H1 (cell line): ENCODE measurements at regions not wholly inside any gene's neighbourhood (a gene's known extent, or its start where the extent isn't known, plus 50 kb on each side); places are given as distances from the start of the nearest gene placed in this dataset.

Experiments
- CTCF ChIA-PET: fragments of 300-600 bp; sonication (Branson Sonifier 250); formaldehyde crosslinking; loops from one replicate; lab custom pipeline; 2021; ENCODE audit not compliant: partially characterized antibody; lab: Charles Lee
- POLR2A ChIA-PET: fragments of 300-600 bp; sonication (Branson Sonifier 250); formaldehyde crosslinking; loops from one replicate; lab custom pipeline; 2021; ENCODE audit warnings: inconsistent platforms; ENCODE audit not compliant: partially characterized antibody; lab: Charles Lee
- DNase-seq, 2 experiments: peaks; one replicate each; pipeline versions ENCODE4 v3.0.0 to v3.0.0-alpha.2; 2010 to 2022; ENCODE audit warnings: low spot score in 2 of 2, low read depth in 1 of 2, mixed read lengths in 1 of 2
- FAIRE-seq: peaks from 2 replicates; lab custom pipeline; 2011; peaks lifted over from hg19 to GRCh38; lab: Jason Lieb, UNC
- H2AFZ ChIP-seq: 2 replicates; pipeline ENCODE4 v1.8.1; 2012; ENCODE audit warnings: low read length, inconsistent platforms
- H2AK5ac ChIP-seq: 2 replicates; pipeline ENCODE4 v1.6.1; 2013; ENCODE audit warnings: low read depth, low read length
- H2BK120ac ChIP-seq: replicated peaks from 2 replicates; pipeline ENCODE3; 2013; ENCODE audit warnings: low read depth, low read length, inconsistent platforms
- H2BK12ac ChIP-seq: 2 replicates; pipeline ENCODE4 v1.6.1; 2013; ENCODE audit warnings: low read depth, low read length
- H2BK15ac ChIP-seq: 2 replicates; pipeline ENCODE4 v1.6.1; 2013; ENCODE audit warnings: low read length
- H2BK20ac ChIP-seq: 2 replicates; pipeline ENCODE4 v1.6.1; 2013; ENCODE audit warnings: low read length
- H2BK5ac ChIP-seq: 2 replicates; pipeline ENCODE4 v1.6.1; 2013; ENCODE audit warnings: low read depth, low read length
- H3K14ac ChIP-seq: 2 replicates; pipeline ENCODE4 v1.6.1; 2013; ENCODE audit warnings: inconsistent platforms; ENCODE audit not compliant: insufficient read length
- H3K18ac ChIP-seq: 2 replicates; pipeline ENCODE4 v1.6.1; 2013; ENCODE audit warnings: low read length; ENCODE audit errors: extremely low read depth
- H3K23ac ChIP-seq: 2 replicates; pipeline ENCODE4 v1.6.1; 2013; ENCODE audit warnings: inconsistent platforms; ENCODE audit not compliant: insufficient read length
- H3K23me2 ChIP-seq: 2 replicates; pipeline ENCODE4 v1.6.1; 2013; ENCODE audit warnings: low read depth, low read length
- H3K27ac ChIP-seq: 2 replicates; pipeline ENCODE4 v1.6.1; 2011; ENCODE audit warnings: low read depth, low read length, inconsistent platforms
- H3K27me3 ChIP-seq, 4 experiments: replicated peaks in 1 of 4; 1 replicate in 1 of 4; 2 replicates in 3 of 4; pipeline versions ENCODE4 v1.6.1 to v1.8.1; 2011 to 2013; ENCODE audit warnings: low read length in 3 of 4, mild to moderate bottlenecking in 3 of 4, inconsistent platforms in 2 of 4, mixed read lengths in 2 of 4, moderate library complexity in 1 of 4; ENCODE audit not compliant: control insufficient read depth in 3 of 4, insufficient read depth in 3 of 4; ENCODE audit errors: extremely low read depth in 1 of 4
- H3K36me3 ChIP-seq, 4 experiments: 2 replicates each; pipeline versions ENCODE4 v1.6.1 to v1.8.1; 2011 to 2013; ENCODE audit warnings: mild to moderate bottlenecking in 4 of 4, low read length in 3 of 4, moderate library complexity in 2 of 4, control low read depth in 1 of 4, inconsistent platforms in 1 of 4; ENCODE audit not compliant: insufficient read depth in 4 of 4, control insufficient read depth in 2 of 4
- H3K4ac ChIP-seq: replicated peaks from 2 replicates; pipeline ENCODE3; 2013; ENCODE audit warnings: low read length, low read depth, mixed read lengths, inconsistent platforms; ENCODE audit not compliant: insufficient read length
- H3K4me1 ChIP-seq, 4 experiments: replicated peaks in 1 of 4; 1 replicate in 1 of 4; 2 replicates in 3 of 4; pipeline versions ENCODE4 v1.6.1 to v1.8.1; 2011 to 2013; ENCODE audit warnings: low read length in 3 of 4, inconsistent platforms in 2 of 4, mixed read lengths in 1 of 4; ENCODE audit not compliant: insufficient read depth in 4 of 4, control insufficient read depth in 3 of 4
- H3K4me2 ChIP-seq, 2 experiments: 2 replicates each; pipeline versions ENCODE4 v1.6.1 to v1.8.1; 2011 to 2013; ENCODE audit warnings: low read depth in 2 of 2, low read length in 2 of 2, control low read depth in 1 of 2, inconsistent platforms in 1 of 2, mild to moderate bottlenecking in 1 of 2; ENCODE audit not compliant: insufficient read depth in 1 of 2
- H3K4me3 ChIP-seq, 4 experiments: fragments of 200-600, 300-600 bp in 1 of 4; sonication (generic), shearing (Covaris generic), sonication (Bioruptor Twin) in 1 of 4; 2 replicates each; pipeline versions ENCODE4 v1.5.1 to v1.8.1; 2011 to 2016; ENCODE audit warnings: low read length in 4 of 4, low read depth in 3 of 4, control low read depth in 2 of 4, inconsistent platforms in 2 of 4, mild to moderate bottlenecking in 2 of 4, mixed read lengths in 1 of 4, moderate library complexity in 1 of 4; ENCODE audit not compliant: insufficient read depth in 2 of 4; ENCODE audit errors: extremely low read depth in 1 of 4
- H3K56ac ChIP-seq: replicated peaks from 2 replicates; pipeline ENCODE3; 2013; ENCODE audit warnings: low read depth, mild to moderate bottlenecking, mixed read lengths, low read length, inconsistent platforms; ENCODE audit not compliant: insufficient read length
- H3K79me1 ChIP-seq: 2 replicates; pipeline ENCODE4 v1.6.1; 2013; ENCODE audit warnings: low read depth, low read length, control low read depth
- H3K79me2 ChIP-seq, 2 experiments: 2 replicates each; pipeline versions ENCODE4 v1.6.1 to v1.8.1; 2012 to 2013; ENCODE audit warnings: low read length in 2 of 2, mild to moderate bottlenecking in 2 of 2, inconsistent platforms in 1 of 2; ENCODE audit not compliant: insufficient read depth in 2 of 2, control insufficient read depth in 1 of 2
- H3K9ac ChIP-seq, 4 experiments: replicated peaks in 1 of 4; 1 replicate in 1 of 4; 2 replicates in 3 of 4; pipeline versions ENCODE4 v1.6.1 to v1.8.1; 2011 to 2013; ENCODE audit warnings: low read depth in 3 of 4, low read length in 3 of 4, control low read depth in 2 of 4, mild to moderate bottlenecking in 2 of 4, moderate library complexity in 2 of 4, inconsistent platforms in 1 of 4; ENCODE audit errors: extremely low read depth in 1 of 4
- H3K9me3 ChIP-seq, 2 experiments: 2 replicates each; pipeline versions ENCODE4 v1.6.1 to v1.8.1; 2012 to 2013; ENCODE audit warnings: mild to moderate bottlenecking in 2 of 2, moderate library complexity in 2 of 2, control low read depth in 1 of 2, inconsistent platforms in 1 of 2, low read depth in 1 of 2, low read length in 1 of 2, mixed read lengths in 1 of 2; ENCODE audit not compliant: insufficient read depth in 2 of 2
- H4K20me1 ChIP-seq, 2 experiments: replicated peaks in 1 of 2; 2 replicates each; pipeline versions ENCODE3 to v1.8.1; 2011 to 2013; ENCODE audit warnings: inconsistent platforms in 2 of 2, low read length in 2 of 2, mild to moderate bottlenecking in 1 of 2; ENCODE audit not compliant: insufficient read depth in 2 of 2, control insufficient read depth in 1 of 2
- H4K5ac ChIP-seq: 2 replicates; pipeline ENCODE4 v1.6.1; 2013; ENCODE audit warnings: low read length, low read depth, mixed read lengths, inconsistent platforms; ENCODE audit not compliant: insufficient read length
- H4K8ac ChIP-seq: 2 replicates; pipeline ENCODE4 v1.8.0; 2013; ENCODE audit warnings: mild to moderate bottlenecking, moderate library complexity, low read length, inconsistent platforms; ENCODE audit not compliant: insufficient read depth; ENCODE audit errors: extremely low read depth
- H4K91ac ChIP-seq: replicated peaks from 2 replicates; pipeline ENCODE3; 2013; ENCODE audit warnings: low read length, mixed read lengths, inconsistent platforms; ENCODE audit not compliant: insufficient read length
- FOSL1 ChIP-seq: IDR thresholded peaks from 2 replicates; pipeline ENCODE4 v1.6.1; 2011; ENCODE audit warnings: mild to moderate bottlenecking, low read depth, low read length, moderate library complexity; ENCODE audit not compliant: insufficient read depth
- POU5F1 ChIP-seq: IDR thresholded peaks from 2 replicates; pipeline ENCODE4 v1.6.1; 2011; ENCODE audit warnings: low read depth, mild to moderate bottlenecking, low read length, moderate library complexity
- YY1 ChIP-seq: IDR thresholded peaks from 2 replicates; pipeline ENCODE4 v1.6.1; 2011; ENCODE audit warnings: low read depth, mild to moderate bottlenecking, low read length
- WGBS, 2 experiments: shearing (Covaris generic) in 1 of 2; methylation state at CpG; one replicate each; pipeline versions ENCODE4 v1.1.6 to v1.1.7; 2013 to 2015; ENCODE audit warnings: low lambda C conversion rate in 2 of 2, mixed read lengths in 2 of 2, inconsistent platforms in 1 of 2, low coverage in 1 of 2, missing lambda C conversion rate in 1 of 2; ENCODE audit not compliant: insufficient replicate concordance in 2 of 2, insufficient coverage in 1 of 2, insufficient read length in 1 of 2; ENCODE audit errors: extremely low coverage in 1 of 2, missing lambda C conversion rate in 1 of 2; 5-methylcytosine and 5-hydroxymethylcytosine counted together

DNA sequence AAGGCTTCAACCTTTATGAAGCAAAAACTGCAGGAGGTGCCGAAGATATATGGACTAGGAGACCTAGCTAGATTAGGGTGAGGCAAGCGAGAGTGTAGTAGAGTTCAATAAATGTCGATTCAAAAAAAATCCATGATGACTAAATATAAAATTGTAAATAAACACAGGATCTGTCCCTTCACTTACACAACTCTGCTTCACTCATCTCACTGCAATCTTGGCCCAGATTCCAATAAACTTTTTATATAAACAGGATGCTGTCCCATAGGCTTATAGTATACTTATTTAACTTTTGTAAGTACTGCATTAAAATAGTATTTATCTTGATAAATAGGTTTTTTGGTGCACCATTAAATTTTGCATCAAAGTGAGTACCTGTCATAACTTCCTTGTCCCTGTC, 648.4 kb upstream of the NRSN1 start:
- Histone ChIP-seq H3K27me3 (no peaks in the 10 kb centered on the region), H4K8ac (no peak overlapping the region), H3K14ac (no peak overlapping the region), H3K56ac (no peak overlapping the region), H2AK5ac (no peak overlapping the region), H3K23me2 (no peaks in the 10 kb centered on the region), H4K20me1 (no peaks in the 10 kb centered on the region), H3K9me3 (no peaks in the 10 kb centered on the region), H3K23ac (no peak overlapping the region), H3K4me3 (no peak overlapping the region), H2BK20ac (no peak overlapping the region), H3K79me2 (no peaks in the 10 kb centered on the region), H3K27ac (no peak overlapping the region), H2BK12ac (no peak overlapping the region), H3K36me3 (no peaks in the 10 kb centered on the region), H2BK5ac (no peak overlapping the region), H3K4me2 (no peak overlapping the region), H3K18ac (no peak overlapping the region), H3K4me1 (no peaks in the 10 kb centered on the region; a peak in 1 of 7 replicates), H2BK15ac (no peak overlapping the region), H2BK120ac (no peak overlapping the region), H3K79me1 (no peaks in the 10 kb centered on the region), H3K4ac (no peak overlapping the region), H2AFZ (no peak overlapping the region), H4K91ac (no peak overlapping the region), H4K5ac (no peak overlapping the region), H3K9ac (no peak overlapping the region)
- TF ChIP-seq POU5F1 (no peak), FOSL1 (no peak), YY1 (no peak)
- ChIA-PET CTCF (no interaction called here), POLR2A (no interaction called here)
- DNase-seq (no peak), FAIRE-seq (no peak)
- 87% methylated on average over 3 of the region's 3 CpGs; no CpG with 5 or more reads in 1 of the 2 experiments for WGBS, 2 experiments
